Endothelial cell of umbilical vein (primary cell): ENCODE measurements at regions not wholly inside any gene's neighbourhood (a gene's known extent, or its start where the extent isn't known, plus 50 kb on each side); places are given as distances from the start of the nearest gene placed in this dataset.

Source experiments
- BruUV-seq: library from RNA; stranded (reverse); fragments of 400-500 nt; replicated peaks from 2 replicates; lab custom pipeline; 2021; lab: Mats Ljungman, UMichigan
- CTCF ChIA-PET: fragments of 300-600, 350-600 bp; sonication (Branson Sonifier 250); formaldehyde crosslinking; loops from one replicate; lab custom pipeline; 2021; ENCODE audit warnings: antibody characterized with exemption, inconsistent platforms; lab: Charles Lee
- POLR2A ChIA-PET: fragments of 300-600, 350-600 bp; sonication (Branson Sonifier 250); formaldehyde crosslinking; loops from one replicate; lab custom pipeline; 2021; ENCODE audit warnings: antibody characterized with exemption, inconsistent platforms; lab: Charles Lee
- DNase-seq: peaks from one replicate; pipeline ENCODE4 v3.0.0-alpha.2; 2011; ENCODE audit warnings: low read depth, low spot score
- FAIRE-seq: peaks from 2 replicates; lab custom pipeline; 2011; peaks lifted over from hg19 to GRCh38; lab: Jason Lieb, UNC
- H2AFZ ChIP-seq: 2 replicates; pipeline ENCODE4 v1.6.0; 2012; ENCODE audit warnings: low read depth, low read length, control low read depth, inconsistent platforms
- H3K27ac ChIP-seq: 2 replicates; pipeline ENCODE4 v1.5.1; 2011; ENCODE audit warnings: low read depth, mild to moderate bottlenecking, control low read depth, low read length, moderate library complexity; ENCODE audit not compliant: insufficient read depth
- H3K27me3 ChIP-seq, 2 experiments: 2 replicates each; pipeline versions ENCODE4 v1.6.0 to v1.6.1; 2011; ENCODE audit warnings: low read length in 2 of 2, mixed read lengths in 1 of 2; ENCODE audit not compliant: control insufficient read depth in 2 of 2, insufficient read depth in 2 of 2
- H3K36me3 ChIP-seq, 2 experiments: 2 replicates in 1 of 2; 3 replicates in 1 of 2; pipeline ENCODE4 v1.5.1; 2011; ENCODE audit warnings: low read length in 2 of 2, mild to moderate bottlenecking in 1 of 2, moderate library complexity in 1 of 2; ENCODE audit not compliant: control insufficient read depth in 2 of 2, insufficient read depth in 2 of 2; ENCODE audit errors: extremely low read depth in 1 of 2
- H3K4me1 ChIP-seq: 3 replicates; pipeline ENCODE4 v1.5.1; 2011; ENCODE audit warnings: mild to moderate bottlenecking, low read length; ENCODE audit not compliant: control insufficient read depth, insufficient read depth; ENCODE audit errors: extremely low read depth
- H3K4me2 ChIP-seq: 2 replicates; pipeline ENCODE4 v1.6.1; 2011; ENCODE audit warnings: low read length, control low read depth, mixed read lengths; ENCODE audit not compliant: insufficient read depth
- H3K4me3 ChIP-seq, 3 experiments: fragments of 200-600 bp in 1 of 3; sonication (generic), shearing (Covaris generic) in 1 of 3; replicated peaks in 1 of 3; 2 replicates each; pipeline ENCODE4 v1.5.1; 2011 to 2016; ENCODE audit warnings: control low read depth in 3 of 3, low read length in 3 of 3, mild to moderate bottlenecking in 2 of 3, inconsistent platforms in 1 of 3, low read depth in 1 of 3, moderate library complexity in 1 of 3; ENCODE audit not compliant: insufficient read depth in 1 of 3
- H3K79me2 ChIP-seq: 2 replicates; pipeline ENCODE4 v1.6.0; 2012; ENCODE audit warnings: low read length, inconsistent platforms; ENCODE audit not compliant: control insufficient read depth, insufficient read depth
- H3K9ac ChIP-seq: replicated peaks from 2 replicates; pipeline ENCODE3; 2011; ENCODE audit warnings: low read length, control low read depth; ENCODE audit not compliant: insufficient read depth; ENCODE audit errors: extremely low read depth
- H3K9me1 ChIP-seq: replicated peaks from 3 replicates; pipeline ENCODE4 v1.6.0; 2011; ENCODE audit warnings: mild to moderate bottlenecking, low read length; ENCODE audit not compliant: control insufficient read depth, insufficient read depth; ENCODE audit errors: extremely low read depth
- H3K9me3 ChIP-seq: replicated peaks from 2 replicates; pipeline ENCODE4 v1.5.1; 2012; ENCODE audit warnings: low read length, inconsistent platforms; ENCODE audit not compliant: control insufficient read depth, insufficient read depth
- H4K20me1 ChIP-seq: replicated peaks from 2 replicates; pipeline ENCODE3; 2011; ENCODE audit warnings: mild to moderate bottlenecking, low read length; ENCODE audit not compliant: control insufficient read depth, insufficient read depth; ENCODE audit errors: extremely low read depth
- CTCF ChIP-seq, 2 donors: IDR thresholded peaks; 1 replicate in 1 of 2; 2 replicates in 1 of 2; pipeline ENCODE4 v1.5.1; 2011; ENCODE audit warnings: low read length in 2 of 2, mild to moderate bottlenecking in 2 of 2, moderate library complexity in 2 of 2, control low read depth in 1 of 2, inconsistent platforms in 1 of 2, low read depth in 1 of 2; ENCODE audit not compliant: insufficient read depth in 1 of 2; ENCODE audit errors: extremely low read depth in 1 of 2
- EZH2 ChIP-seq: IDR thresholded peaks from 2 replicates; pipeline ENCODE4 v1.6.1; 2012; ENCODE audit warnings: borderline replicate concordance, low read depth, mild to moderate bottlenecking, moderate library complexity, low read length, inconsistent platforms; ENCODE audit not compliant: severe bottlenecking
- FOS ChIP-seq: IDR thresholded peaks from 2 replicates; pipeline ENCODE4 v1.6.1; 2011; ENCODE audit warnings: mild to moderate bottlenecking, low read length, moderate library complexity, borderline replicate concordance; ENCODE audit not compliant: insufficient read depth
- GATA2 ChIP-seq: IDR thresholded peaks from 2 replicates; pipeline ENCODE4 v1.7.0; 2011; ENCODE audit warnings: low read depth, mild to moderate bottlenecking, moderate library complexity, mixed read lengths, low read length; ENCODE audit not compliant: insufficient read length, insufficient read depth
- JUN ChIP-seq: IDR thresholded peaks from 2 replicates; pipeline ENCODE4 v1.6.1; 2011; ENCODE audit warnings: borderline replicate concordance, low read depth; ENCODE audit not compliant: insufficient read length, insufficient read depth
- MYC ChIP-seq: IDR thresholded peaks from one replicate; pipeline ENCODE4 v1.6.1; 2011; ENCODE audit warnings: mild to moderate bottlenecking, low read depth, low read length
- POLR2A ChIP-seq: IDR thresholded peaks from 2 replicates; pipeline ENCODE4 v1.6.1; 2012; ENCODE audit warnings: low read depth, mild to moderate bottlenecking, control low read depth, low read length
- POLR2AphosphoS5 ChIP-seq: IDR thresholded peaks from 2 replicates; pipeline ENCODE4 v1.6.1; 2012; ENCODE audit warnings: low read depth, mild to moderate bottlenecking, control low read depth, low read length, moderate library complexity; ENCODE audit not compliant: insufficient read depth
- dilution Hi-C: fragments of 300-500 bp; cut with MboI; formaldehyde crosslinking; loops from one replicate; pipeline ENCODE4 v1.15.0; 2019; ENCODE audit warnings: low sequenced_read_pairs; ENCODE audit not compliant: extremely low pct_ligation_motif_present
- intact Hi-C: fragments of 100-400 bp; cut with micrococcal nuclease; formaldehyde crosslinking; loops from one replicate; pipeline ENCODE4 v1.10.0; 2022
- TF ChIP-seq, protein P1 (sequence below): IDR thresholded peaks from 2 replicates; pipeline ENCODE4 v1.6.1; 2011; ENCODE audit not compliant: insufficient read depth, insufficient read length

DNA sequence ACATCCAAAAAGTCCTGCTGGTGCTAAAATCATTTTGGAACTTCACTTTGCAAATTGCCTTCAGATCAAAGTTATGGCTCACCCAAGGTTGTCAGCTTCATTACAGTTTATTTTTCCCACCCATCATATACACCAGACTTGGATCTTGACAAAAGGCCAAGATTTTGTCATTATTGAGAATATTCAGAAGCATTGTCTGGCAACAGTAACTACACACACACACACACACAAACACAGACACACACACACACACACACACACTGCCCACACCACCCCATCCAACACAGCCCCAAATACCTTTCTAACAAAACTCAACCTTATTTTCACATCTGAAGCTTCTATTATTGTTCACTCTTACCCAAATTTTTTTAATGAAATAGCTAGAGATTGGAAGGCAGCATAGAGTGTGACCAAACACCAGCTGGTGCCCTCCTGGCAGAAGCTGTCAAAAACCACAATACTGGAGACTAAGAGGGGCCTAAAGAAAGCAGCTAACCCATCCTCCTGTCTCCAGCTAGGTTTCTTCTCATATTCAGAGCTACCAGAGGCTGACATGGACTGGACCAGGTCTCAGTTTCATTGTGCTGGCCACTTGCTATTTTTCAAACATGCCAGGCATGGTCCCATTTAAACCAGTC lies 139.1 kb upstream of the ZC3H11B start:
- no TSS peak for BruUV-seq
- H3K4me3 ChIP-seq, result no peak overlapping the region
- intact Hi-C loops (no loop called here), dilution Hi-C loops (no loop called here)
- no peak overlapping the region for H3K4me2 ChIP-seq
- no peaks in the 10 kb centered on the region for H3K27me3 ChIP-seq
- ChIA-PET CTCF (no interaction called here), POLR2A (no interaction called here)
- FAIRE-seq (no peak), DNase-seq (no peak)
- H3K79me2 ChIP-seq, result no peaks in the 10 kb centered on the region
- no peaks in the 10 kb centered on the region for H3K36me3 ChIP-seq
- no peaks in the 10 kb centered on the region for H4K20me1 ChIP-seq
- TF ChIP-seq JUN (no peak), POLR2AphosphoS5 (no peak), EZH2 (no peak), MYC (no peak), GATA2 (no peak), FOS (no peak), CTCF (IDR thresholded peaks at IDR 0.05; ENCODE audit: extremely low read depth in 1 of 2, insufficient read depth in 1 of 2, low read depth in 1 of 2, low read length in 2 of 2) (no peak), POLR2A (no peak)
- TF ChIP-seq, protein P1, sequence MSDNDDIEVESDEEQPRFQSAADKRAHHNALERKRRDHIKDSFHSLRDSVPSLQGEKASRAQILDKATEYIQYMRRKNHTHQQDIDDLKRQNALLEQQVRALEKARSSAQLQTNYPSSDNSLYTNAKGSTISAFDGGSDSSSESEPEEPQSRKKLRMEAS, result no peak
- no peaks in the 10 kb centered on the region for H3K4me1 ChIP-seq
- no peaks in the 10 kb centered on the region for H3K9me1 ChIP-seq
- H2AFZ ChIP-seq, result no peak overlapping the region
- no peaks in the 10 kb centered on the region for H3K9me3 ChIP-seq
- no peak overlapping the region for H3K27ac ChIP-seq
- no peak overlapping the region for H3K9ac ChIP-seq
